ENCODE measurements at regions not wholly inside any gene's neighbourhood (a gene's known extent, or its start where the extent isn't known, plus 50 kb on each side); places are given as distances from the start of the nearest gene placed in this dataset.

DNA sequence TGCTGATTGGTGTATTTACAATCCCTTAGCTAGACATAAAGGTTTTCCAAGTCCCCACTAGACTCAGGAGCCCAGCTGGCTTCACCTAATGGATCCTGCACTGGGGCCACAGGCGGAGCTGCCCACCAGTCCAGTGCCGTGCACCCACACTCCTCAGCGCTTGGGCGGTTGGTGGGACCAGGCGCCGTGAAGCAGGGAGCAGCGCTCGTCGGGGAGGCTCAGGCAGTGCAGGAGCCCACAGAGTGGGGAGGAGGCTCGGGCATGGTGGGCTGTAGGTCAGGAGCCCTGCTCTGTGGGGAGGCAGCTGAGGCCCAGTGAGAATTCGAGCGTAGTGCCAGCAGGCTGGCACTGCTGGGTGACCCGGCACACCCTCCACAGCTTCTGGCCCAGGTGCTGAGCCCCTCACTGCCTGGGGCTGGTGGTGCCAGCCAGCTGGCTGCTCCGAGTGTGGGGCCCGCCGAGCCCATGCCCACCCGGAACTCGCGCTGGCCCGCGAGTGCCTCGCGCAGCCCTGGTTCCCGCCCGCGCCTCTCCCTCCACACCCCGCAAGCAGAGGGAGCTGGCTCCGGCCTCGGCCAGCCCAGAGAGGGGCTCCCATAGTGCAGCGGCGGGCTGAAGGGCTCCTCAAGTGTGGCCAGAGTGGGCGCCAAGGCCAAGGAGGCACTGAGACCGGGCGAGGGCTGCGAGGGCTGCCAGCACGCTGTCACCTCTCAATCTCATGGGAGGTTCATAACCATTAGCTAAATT lies 475.6 kb upstream of the DCC start:
- H3K4me3 ChIP-seq (ENCODE audit: low read length), result no peak overlapping the region
- TF ChIP-seq, protein P1, sequence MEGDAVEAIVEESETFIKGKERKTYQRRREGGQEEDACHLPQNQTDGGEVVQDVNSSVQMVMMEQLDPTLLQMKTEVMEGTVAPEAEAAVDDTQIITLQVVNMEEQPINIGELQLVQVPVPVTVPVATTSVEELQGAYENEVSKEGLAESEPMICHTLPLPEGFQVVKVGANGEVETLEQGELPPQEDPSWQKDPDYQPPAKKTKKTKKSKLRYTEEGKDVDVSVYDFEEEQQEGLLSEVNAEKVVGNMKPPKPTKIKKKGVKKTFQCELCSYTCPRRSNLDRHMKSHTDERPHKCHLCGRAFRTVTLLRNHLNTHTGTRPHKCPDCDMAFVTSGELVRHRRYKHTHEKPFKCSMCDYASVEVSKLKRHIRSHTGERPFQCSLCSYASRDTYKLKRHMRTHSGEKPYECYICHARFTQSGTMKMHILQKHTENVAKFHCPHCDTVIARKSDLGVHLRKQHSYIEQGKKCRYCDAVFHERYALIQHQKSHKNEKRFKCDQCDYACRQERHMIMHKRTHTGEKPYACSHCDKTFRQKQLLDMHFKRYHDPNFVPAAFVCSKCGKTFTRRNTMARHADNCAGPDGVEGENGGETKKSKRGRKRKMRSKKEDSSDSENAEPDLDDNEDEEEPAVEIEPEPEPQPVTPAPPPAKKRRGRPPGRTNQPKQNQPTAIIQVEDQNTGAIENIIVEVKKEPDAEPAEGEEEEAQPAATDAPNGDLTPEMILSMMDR (conservative IDR thresholded peaks at IDR 0.05), result no peak
- H3K9me3 Mint-ChIP-seq, result peaks cover 18% of the 10 kb centered on the region
- H3K27ac ChIP-seq (ENCODE audit: low read depth, low read length), result no peak overlapping the region
- H3K27me3 ChIP-seq (ENCODE audit: control insufficient read depth, insufficient read depth, low read length, poor library complexity, severe bottlenecking), result no peaks in the 10 kb centered on the region
- no peaks in the 10 kb centered on the region for H3K36me3 ChIP-seq (ENCODE audit: control insufficient read depth, insufficient read depth, low read length)
- H3K27me3 Mint-ChIP-seq (ENCODE audit: insufficient read depth), result no peaks in the 10 kb centered on the region
- DNase-seq, result no peak
- no peak overlapping the region for H3K4me3 Mint-ChIP-seq
- no peaks in the 10 kb centered on the region for H3K9me3 ChIP-seq (ENCODE audit: control insufficient read depth, low read length)
- H3K4me1 ChIP-seq (ENCODE audit: control insufficient read depth, insufficient read depth, low read length), result no peaks in the 10 kb centered on the region
- no peaks in the 10 kb centered on the region for H3K4me1 Mint-ChIP-seq
- no peak overlapping the region for H3K27ac Mint-ChIP-seq
- 89 to 91% methylated on average over 9 to 36 of the region's 36 CpGs for WGBS, 2 experiments (ENCODE audit: insufficient coverage in 1 of 2, insufficient read length in 1 of 2)
- H3K36me3 Mint-ChIP-seq (ENCODE audit: low read depth), result no peaks in the 10 kb centered on the region
- no peak overlapping the region for H3K9ac ChIP-seq (ENCODE audit: extremely low read depth, low read length, poor library complexity, severe bottlenecking)

- Histone ChIP-seq H3K27ac (ENCODE audit: low read depth, low read length) (no peak overlapping the region), H3K27me3 (ENCODE audit: control insufficient read depth, insufficient read depth, low read length, poor library complexity, severe bottlenecking) (no peaks in the 10 kb centered on the region), H3K4me1 (ENCODE audit: control insufficient read depth, insufficient read depth, low read length) (no peaks in the 10 kb centered on the region), H3K9ac (ENCODE audit: extremely low read depth, low read length, poor library complexity, severe bottlenecking) (no peak overlapping the region), H3K4me3 (ENCODE audit: low read length) (no peak overlapping the region), H3K9me3 (ENCODE audit: control insufficient read depth, low read length) (no peaks in the 10 kb centered on the region), H3K36me3 (ENCODE audit: control insufficient read depth, insufficient read depth, low read length) (no peaks in the 10 kb centered on the region)
- H3K36me3 Mint-ChIP-seq (ENCODE audit: low read depth), result no peaks in the 10 kb centered on the region
- H3K27ac Mint-ChIP-seq, result no peak overlapping the region
- H3K27me3 Mint-ChIP-seq (ENCODE audit: insufficient read depth), result no peaks in the 10 kb centered on the region
- peaks cover 18% of the 10 kb centered on the region for H3K9me3 Mint-ChIP-seq
- H3K4me1 Mint-ChIP-seq, result no peaks in the 10 kb centered on the region
- TF ChIP-seq, protein P1 (conservative IDR thresholded peaks at IDR 0.05), result no peak
- no peak overlapping the region for H3K4me3 Mint-ChIP-seq
- no peak for DNase-seq
- 83 to 90% methylated on average over 1 of the region's 1 CpG for WGBS, 2 experiments (ENCODE audit: insufficient coverage in 1 of 2, insufficient read length in 1 of 2)
Observed at GRCh38 chr18:51865538-51865937, 474.5 kb upstream of the DCC start.

- TF ChIP-seq, protein P1 (conservative IDR thresholded peaks at IDR 0.05), result no peak
- no peak for DNase-seq
- Histone ChIP-seq H3K27me3 (ENCODE audit: control insufficient read depth, insufficient read depth, low read length, poor library complexity, severe bottlenecking) (no peaks in the 10 kb centered on the region), H3K9me3 (ENCODE audit: control insufficient read depth, low read length) (no peaks in the 10 kb centered on the region), H3K36me3 (ENCODE audit: control insufficient read depth, insufficient read depth, low read length) (no peaks in the 10 kb centered on the region), H3K4me1 (ENCODE audit: control insufficient read depth, insufficient read depth, low read length) (no peaks in the 10 kb centered on the region), H3K27ac (ENCODE audit: low read depth, low read length) (no peak overlapping the region), H3K4me3 (ENCODE audit: low read length) (no peak overlapping the region), H3K9ac (ENCODE audit: extremely low read depth, low read length, poor library complexity, severe bottlenecking) (no peak overlapping the region)
- no peaks in the 10 kb centered on the region for H3K4me1 Mint-ChIP-seq
- H3K36me3 Mint-ChIP-seq (ENCODE audit: low read depth), result no peaks in the 10 kb centered on the region
- H3K4me3 Mint-ChIP-seq, result no peak overlapping the region
- H3K27ac Mint-ChIP-seq, result no peak overlapping the region
- H3K9me3 Mint-ChIP-seq, result peaks cover 18% of the 10 kb centered on the region
- no peaks in the 10 kb centered on the region for H3K27me3 Mint-ChIP-seq (ENCODE audit: insufficient read depth)
Observed at GRCh38 chr18:51867767-51868166, 472.2 kb upstream of the DCC start.
